HEK293T (cell line): ENCODE measurements at regions not wholly inside any gene's neighbourhood (a gene's known extent, or its start where the extent isn't known, plus 50 kb on each side); places are given as distances from the start of the nearest gene placed in this dataset.

ENCODE experiments used
- ARNT ChIP-seq: fragments of 450-650 bp; IDR thresholded peaks from 2 replicates; pipeline ENCODE4 v1.6.1; 2017; ENCODE audit warnings: mild to moderate bottlenecking
- BHLHE40 ChIP-seq: fragments of 450-650 bp; IDR thresholded peaks from 2 replicates; pipeline ENCODE4 v1.6.1; 2016; ENCODE audit warnings: mild to moderate bottlenecking, moderate library complexity, borderline replicate concordance
- CTBP1 ChIP-seq: fragments of 450-650 bp; IDR thresholded peaks from 2 replicates; pipeline ENCODE4 v1.6.1; 2016; ENCODE audit warnings: borderline replicate concordance
- FOXM1 ChIP-seq: fragments of 450-650 bp; IDR thresholded peaks from 2 replicates; pipeline ENCODE4 v1.6.1; 2017; ENCODE audit warnings: mild to moderate bottlenecking, borderline replicate concordance
- LEF1 ChIP-seq: fragments of 450-650 bp; IDR thresholded peaks from 2 replicates; pipeline ENCODE4 v1.6.1; 2017; ENCODE audit warnings: mild to moderate bottlenecking, borderline replicate concordance
- ZNF384 ChIP-seq: fragments of 450-650 bp; IDR thresholded peaks from 2 replicates; pipeline ENCODE4 v1.6.1; 2016

- TF ChIP-seq ARNT (no peak), ZNF384 (no peak), FOXM1 (no peak), CTBP1 (no peak), BHLHE40 (no peak), LEF1 (no peak)
Observed at GRCh38 chrX:63470506-63470905, 119.4 kb upstream of the SPIN4 start.
